ENCODE measurements at regions not wholly inside any gene's neighbourhood (a gene's known extent, or its start where the extent isn't known, plus 50 kb on each side); places are given as distances from the start of the nearest gene placed in this dataset.
A peak's percentile ranks its signal among the peaks of the same experiment; 100 is the strongest.

DNA sequence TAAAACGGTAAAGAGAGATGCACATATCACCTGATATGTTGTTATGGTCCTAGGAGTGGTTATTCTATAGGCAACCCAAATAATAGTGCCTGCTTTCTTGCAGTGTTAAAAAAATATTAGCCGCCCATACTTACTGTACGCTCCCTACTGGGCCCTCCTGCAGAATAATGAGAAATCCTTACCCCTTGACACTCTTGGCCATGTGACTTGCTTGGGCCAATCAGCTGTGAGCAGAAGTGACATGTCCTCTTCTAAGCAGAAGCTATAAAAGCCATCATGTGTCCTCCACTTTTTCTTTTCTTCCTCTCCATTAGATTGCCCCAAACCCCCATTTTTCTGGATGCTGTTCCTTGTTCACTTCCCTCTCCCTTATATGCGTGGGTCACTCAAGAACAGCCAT, 90.5 kb upstream of the SPRED2 start:
- H3K4me3 ChIP-seq (ENCODE audit: low read depth, low read length): no peak overlapping the region

DNA sequence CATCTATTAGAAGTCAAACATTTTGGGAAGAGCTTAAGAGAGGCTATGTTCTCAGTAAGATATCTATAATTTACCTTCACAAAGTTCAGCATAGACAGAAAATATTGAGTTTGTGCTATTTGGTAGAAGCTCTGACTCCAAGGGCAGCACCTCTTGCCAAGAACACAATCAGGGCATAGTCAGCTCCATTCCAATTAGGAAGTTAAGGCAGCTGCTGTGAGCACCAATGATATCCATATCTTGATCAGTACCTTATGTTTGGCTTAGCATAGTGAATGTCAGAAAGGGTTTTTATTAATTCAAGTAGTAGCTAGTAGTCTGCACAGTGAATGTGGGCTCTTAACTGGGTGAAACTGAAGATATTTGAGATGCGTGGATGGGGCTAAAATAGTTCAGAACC, 86.4 kb upstream of the SPRED2 start:
- Histone ChIP-seq H3K27me3 (ENCODE audit: control insufficient read depth, insufficient read depth, low read length) (no peaks in the 10 kb centered on the region), H3K4me3 (ENCODE audit: low read depth, low read length) (no peak overlapping the region), H3K36me3 (ENCODE audit: control insufficient read depth, insufficient read depth, low read length) (no peaks in the 10 kb centered on the region), H3K27ac (ENCODE audit: low read depth, low read length) (no peak overlapping the region), H3K4me1 (ENCODE audit: control insufficient read depth, insufficient read depth, low read length) (no peaks in the 10 kb centered on the region), H3K9me3 (ENCODE audit: control insufficient read depth, insufficient read depth, low read length) (no peaks in the 10 kb centered on the region)
- DNase-seq (ENCODE audit: low read depth in 4 of 6, low spot score in 6 of 6): no peak
- WGBS (ENCODE audit: insufficient coverage): no CpG with 5 or more reads among the region's 1 CpG

More for the DNA sequence above, 90.5 kb upstream of the SPRED2 start:
- Histone ChIP-seq H3K9me3 (ENCODE audit: control insufficient read depth, insufficient read depth, low read length) (no peaks in the 10 kb centered on the region), H3K27me3 (ENCODE audit: control insufficient read depth, insufficient read depth, low read length) (no peaks in the 10 kb centered on the region), H3K36me3 (ENCODE audit: control insufficient read depth, insufficient read depth, low read length) (no peaks in the 10 kb centered on the region), H3K27ac (ENCODE audit: low read depth, low read length) (no peak overlapping the region), H3K4me1 (ENCODE audit: control insufficient read depth, insufficient read depth, low read length) (no peaks in the 10 kb centered on the region)
- no peak for DNase-seq (ENCODE audit: low read depth in 4 of 6, low spot score in 6 of 6)
- WGBS (ENCODE audit: insufficient coverage): 90% methylated on average over 2 of the region's 4 CpGs

DNA sequence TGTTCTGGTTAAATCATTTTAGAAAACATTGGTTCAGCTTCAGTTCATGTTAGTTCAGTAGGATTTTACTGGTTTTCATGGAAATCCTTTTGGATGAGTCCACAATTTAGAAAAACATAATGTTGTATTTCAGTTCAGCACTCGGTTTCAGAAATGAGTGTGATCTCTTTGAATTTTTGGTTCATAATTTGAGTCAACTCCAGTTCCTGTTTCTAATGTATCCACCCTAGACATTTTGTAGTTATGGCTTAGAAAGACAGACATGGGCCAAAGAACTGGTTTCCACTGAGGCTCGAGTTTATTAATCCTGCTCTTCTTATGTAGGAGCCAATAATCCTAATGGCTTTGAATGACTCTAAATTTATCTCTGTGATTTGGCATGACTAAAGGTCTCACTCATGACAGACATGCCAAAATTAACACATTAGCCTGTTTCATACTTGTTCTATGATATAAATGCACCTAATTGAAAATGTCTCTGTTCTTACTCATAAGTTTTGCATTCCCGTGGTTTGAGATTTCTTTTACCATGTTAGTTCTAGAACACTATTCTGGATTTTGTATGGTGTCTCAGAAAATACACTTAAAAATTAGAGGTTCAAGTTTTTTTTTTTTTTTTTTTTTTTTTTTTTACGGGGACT, 82.3 kb upstream of the SPRED2 start:
- H3K36me3 ChIP-seq (ENCODE audit: control insufficient read depth, insufficient read depth, low read length): no peaks in the 10 kb centered on the region
- WGBS (ENCODE audit: insufficient coverage): 67% methylated on average over 1 of the region's 4 CpGs
- no peaks in the 10 kb centered on the region for H3K27me3 ChIP-seq (ENCODE audit: control insufficient read depth, insufficient read depth, low read length)
- no peaks in the 10 kb centered on the region for H3K9me3 ChIP-seq (ENCODE audit: control insufficient read depth, insufficient read depth, low read length)
- DNase-seq (ENCODE audit: low read depth in 4 of 6, low spot score in 6 of 6): no peak
- no peak overlapping the region for H3K4me3 ChIP-seq (ENCODE audit: low read depth, low read length)
- H3K4me1 ChIP-seq (ENCODE audit: control insufficient read depth, insufficient read depth, low read length): no peaks in the 10 kb centered on the region
- H3K27ac ChIP-seq (ENCODE audit: low read depth, low read length): no peak overlapping the region

GRCh38 chr2:65512783-65513182, 80.4 kb upstream of the SPRED2 start:
- Histone ChIP-seq H3K27me3 (ENCODE audit: control insufficient read depth, insufficient read depth, low read length) (no peaks in the 10 kb centered on the region), H3K4me1 (ENCODE audit: control insufficient read depth, insufficient read depth, low read length) (no peaks in the 10 kb centered on the region), H3K9me3 (ENCODE audit: control insufficient read depth, insufficient read depth, low read length) (no peaks in the 10 kb centered on the region), H3K36me3 (ENCODE audit: control insufficient read depth, insufficient read depth, low read length) (no peaks in the 10 kb centered on the region), H3K27ac (ENCODE audit: low read depth, low read length) (no peak overlapping the region), H3K4me3 (ENCODE audit: low read depth, low read length) (no peak overlapping the region)
- DNase-seq (ENCODE audit: low read depth in 4 of 6, low spot score in 6 of 6): no peak
- WGBS (ENCODE audit: insufficient coverage): 100% methylated on average over 3 of the region's 5 CpGs

GRCh38 chr2:65511306-65511705, 78.9 kb upstream of the SPRED2 start:
- Histone ChIP-seq H3K36me3 (ENCODE audit: control insufficient read depth, insufficient read depth, low read length) (no peaks in the 10 kb centered on the region), H3K9me3 (ENCODE audit: control insufficient read depth, insufficient read depth, low read length) (no peaks in the 10 kb centered on the region), H3K27ac (ENCODE audit: low read depth, low read length) (no peak overlapping the region), H3K27me3 (ENCODE audit: control insufficient read depth, insufficient read depth, low read length) (no peaks in the 10 kb centered on the region), H3K4me3 (ENCODE audit: low read depth, low read length) (no peak overlapping the region), H3K4me1 (ENCODE audit: control insufficient read depth, insufficient read depth, low read length) (no peaks in the 10 kb centered on the region)
- WGBS (ENCODE audit: insufficient coverage): no CpG with 5 or more reads among the region's 2 CpGs
- no peak for DNase-seq (ENCODE audit: low read depth in 4 of 6, low spot score in 6 of 6)

GRCh38 chr2:65508225-65508624, 75.8 kb upstream of the SPRED2 start:
- no CpG with 5 or more reads among the region's 1 CpG for WGBS (ENCODE audit: insufficient coverage)

GRCh38 chr2:65507102-65508069, 75.0 kb upstream of the SPRED2 start:
- no peak overlapping the region for H3K4me3 ChIP-seq (ENCODE audit: low read depth, low read length)
- H3K27ac ChIP-seq (ENCODE audit: low read depth, low read length): no peak overlapping the region
- peaks cover 15% of the 10 kb centered on the region for H3K4me1 ChIP-seq (ENCODE audit: control insufficient read depth, insufficient read depth, low read length)
- DNase-seq (ENCODE audit: low read depth in 4 of 6, low spot score in 6 of 6): no peak
- no peaks in the 10 kb centered on the region for H3K27me3 ChIP-seq (ENCODE audit: control insufficient read depth, insufficient read depth, low read length)
- H3K36me3 ChIP-seq (ENCODE audit: control insufficient read depth, insufficient read depth, low read length): no peaks in the 10 kb centered on the region
- no peaks in the 10 kb centered on the region for H3K9me3 ChIP-seq (ENCODE audit: control insufficient read depth, insufficient read depth, low read length)
- 100% methylated on average over 3 of the region's 10 CpGs for WGBS (ENCODE audit: insufficient coverage)

More at GRCh38 chr2:65508225-65508624, 75.8 kb upstream of the SPRED2 start:
- H3K27ac ChIP-seq (ENCODE audit: low read depth, low read length): no peak overlapping the region
- H3K36me3 ChIP-seq (ENCODE audit: control insufficient read depth, insufficient read depth, low read length): no peaks in the 10 kb centered on the region
- no peak for DNase-seq (ENCODE audit: low read depth in 4 of 6, low spot score in 6 of 6)
- H3K4me1 ChIP-seq (ENCODE audit: control insufficient read depth, insufficient read depth, low read length): peaks cover 11% of the 10 kb centered on the region
- H3K4me3 ChIP-seq (ENCODE audit: low read depth, low read length): no peak overlapping the region
- no peaks in the 10 kb centered on the region for H3K9me3 ChIP-seq (ENCODE audit: control insufficient read depth, insufficient read depth, low read length)
- H3K27me3 ChIP-seq (ENCODE audit: control insufficient read depth, insufficient read depth, low read length): no peaks in the 10 kb centered on the region

DNA sequence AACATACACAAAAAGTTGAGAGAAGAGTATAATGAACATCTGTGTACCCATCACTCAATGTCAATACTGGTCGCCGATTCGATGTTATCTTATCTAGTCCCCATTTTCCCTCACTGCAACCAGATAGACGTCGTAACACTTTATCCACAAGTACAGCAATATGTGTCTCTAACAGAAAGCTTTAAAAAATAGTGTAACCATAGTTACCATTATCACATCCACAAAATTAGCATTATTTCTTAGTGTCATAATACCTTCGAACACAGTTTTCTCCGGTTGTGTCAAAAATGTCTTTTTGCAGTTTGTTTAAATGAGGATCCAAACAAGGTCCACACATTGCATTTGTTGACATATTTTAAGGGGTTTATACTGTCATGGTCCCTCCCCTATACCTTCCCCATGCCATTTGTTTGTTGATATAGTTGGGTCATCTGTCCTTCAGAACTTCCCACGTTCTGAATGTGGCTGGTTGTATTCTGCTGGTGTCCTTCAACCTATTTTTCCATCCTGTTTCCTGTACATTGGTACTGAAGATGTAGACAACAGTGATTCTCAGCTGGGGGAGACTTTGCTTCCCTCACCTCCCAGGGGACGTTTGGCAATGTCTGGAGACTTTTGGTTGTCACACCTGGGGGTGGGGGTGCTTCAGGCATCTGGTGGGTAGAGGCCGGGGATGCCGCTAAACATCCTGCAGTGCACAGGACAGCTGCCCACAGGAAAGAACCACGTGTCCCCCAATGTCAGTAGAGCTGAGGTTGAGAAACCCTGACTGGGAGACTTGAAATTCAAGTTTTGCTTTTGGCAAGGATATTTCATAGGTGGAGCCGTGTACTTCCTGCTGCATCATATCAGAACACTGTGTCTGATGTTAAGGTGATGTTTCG, 72.7 kb upstream of the SPRED2 start:
- H3K9me3 ChIP-seq (ENCODE audit: control insufficient read depth, insufficient read depth, low read length): no peaks in the 10 kb centered on the region
- 81% methylated on average over 3 of the region's 14 CpGs for WGBS (ENCODE audit: insufficient coverage)
- no peak overlapping the region for H3K27ac ChIP-seq (ENCODE audit: low read depth, low read length)
- no peak overlapping the region for H3K4me3 ChIP-seq (ENCODE audit: low read depth, low read length)
- H3K36me3 ChIP-seq (ENCODE audit: control insufficient read depth, insufficient read depth, low read length): no peaks in the 10 kb centered on the region
- DNase-seq (ENCODE audit: low read depth in 4 of 6, low spot score in 6 of 6): no peak
- peaks cover 15% of the 10 kb centered on the region for H3K4me1 ChIP-seq (ENCODE audit: control insufficient read depth, insufficient read depth, low read length)
- H3K27me3 ChIP-seq (ENCODE audit: control insufficient read depth, insufficient read depth, low read length): no peaks in the 10 kb centered on the region

- peaks cover 15% of the 10 kb centered on the region for H3K4me1 ChIP-seq (ENCODE audit: control insufficient read depth, insufficient read depth, low read length)
- H3K27ac ChIP-seq (ENCODE audit: low read depth, low read length): peak overlapping the region; percentile 35
- H3K9me3 ChIP-seq (ENCODE audit: control insufficient read depth, insufficient read depth, low read length): no peaks in the 10 kb centered on the region
- no peaks in the 10 kb centered on the region for H3K27me3 ChIP-seq (ENCODE audit: control insufficient read depth, insufficient read depth, low read length)
- no peak for DNase-seq (ENCODE audit: low read depth in 4 of 6, low spot score in 6 of 6)
- WGBS (ENCODE audit: insufficient coverage): 74% methylated on average over 5 of the region's 6 CpGs
- H3K4me3 ChIP-seq (ENCODE audit: low read depth, low read length): no peak overlapping the region
- no peaks in the 10 kb centered on the region for H3K36me3 ChIP-seq (ENCODE audit: control insufficient read depth, insufficient read depth, low read length)
Observed at GRCh38 chr2:65504201-65504600, 71.8 kb upstream of the SPRED2 start.
